WTC11 (cell line): ENCODE measurements at regions not wholly inside any gene's neighbourhood (a gene's known extent, or its start where the extent isn't known, plus 50 kb on each side); places are given as distances from the start of the nearest gene placed in this dataset.

Source experiments
- ATAC-seq: fragments of 200-7000 bp; cut with Tn5 transposase; 2 replicates; pipeline ENCODE4 v1.10.0; 2021; ENCODE audit warnings: mild to moderate bottlenecking, moderate library complexity
- CTCF ChIA-PET: fragments of 300-600 bp; sonication (Branson Sonifier 250); formaldehyde crosslinking; loops from one replicate; lab custom pipeline; 2021; ENCODE audit warnings: antibody characterized with exemption; lab: Charles Lee
- POLR2A ChIA-PET: fragments of 350-600 bp; sonication (Branson Sonifier 250); formaldehyde crosslinking; loops from one replicate; lab custom pipeline; 2021; ENCODE audit warnings: antibody characterized with exemption; lab: Charles Lee
- DNase-seq: peaks from one replicate; pipeline ENCODE4 v3.0.0; 2021; ENCODE audit warnings: low spot score
- H3K27ac Mint-ChIP-seq: 2 replicates; pipeline ENCODE4 v1.8.0; 2021; ENCODE audit warnings: mixed read lengths
- H3K27me3 Mint-ChIP-seq: 2 replicates; pipeline ENCODE4 v1.8.0; 2021; ENCODE audit warnings: low read depth, mild to moderate bottlenecking, moderate library complexity, mixed read lengths
- H3K36me3 Mint-ChIP-seq: 2 replicates; pipeline ENCODE4 v1.8.0; 2021; ENCODE audit warnings: mixed read lengths
- H3K4me1 Mint-ChIP-seq: 2 replicates; pipeline ENCODE4 v1.8.0; 2022; ENCODE audit warnings: mixed read lengths
- H3K4me3 Mint-ChIP-seq: 2 replicates; pipeline ENCODE4 v1.8.0; 2021; ENCODE audit warnings: mild to moderate bottlenecking, moderate library complexity, mixed read lengths
- H3K9me3 Mint-ChIP-seq: 2 replicates; pipeline ENCODE4 v1.8.0; 2021; ENCODE audit warnings: mixed read lengths
- ATF3 ChIP-seq: sonication (generic); formaldehyde crosslinking; conservative IDR thresholded peaks from 2 replicates; pipeline ENCODE4 v1.8.1; 2022; ENCODE audit warnings: mild to moderate bottlenecking, missing genetic modification reagents
- CREB1 ChIP-seq: sonication (generic); formaldehyde crosslinking; IDR thresholded peaks from 2 replicates; pipeline ENCODE4 v1.8.0; 2023; ENCODE audit warnings: mild to moderate bottlenecking, missing genetic modification reagents
- ETV6 ChIP-seq: sonication (generic); formaldehyde crosslinking; IDR thresholded peaks from 2 replicates; pipeline ENCODE4 v1.8.1; 2022; ENCODE audit warnings: mild to moderate bottlenecking, missing genetic modification reagents
- FOXK1 ChIP-seq: sonication (generic); formaldehyde crosslinking; IDR thresholded peaks from 2 replicates; pipeline ENCODE4 v1.8.0; 2022; ENCODE audit warnings: mild to moderate bottlenecking, moderate library complexity, missing genetic modification reagents
- FOXP1 ChIP-seq: sonication (generic); formaldehyde crosslinking; IDR thresholded peaks from 2 replicates; pipeline ENCODE4 v1.8.0; 2022; ENCODE audit warnings: missing genetic modification reagents, mild to moderate bottlenecking, moderate library complexity, borderline replicate concordance
- MLX ChIP-seq: sonication (generic); formaldehyde crosslinking; IDR thresholded peaks from 2 replicates; pipeline ENCODE4 v1.8.1; 2023; ENCODE audit warnings: mild to moderate bottlenecking, missing genetic modification reagents, moderate library complexity
- MXD4 ChIP-seq: fragments of 250-450 bp; sonication (Bioruptor Pico); IDR thresholded peaks from 2 replicates; pipeline ENCODE4 v1.8.0; 2021; ENCODE audit warnings: mild to moderate bottlenecking, moderate library complexity, borderline replicate concordance
- NFATC4 ChIP-seq: fragments of 250-450 bp; sonication (Bioruptor Pico); IDR thresholded peaks from 2 replicates; pipeline ENCODE4 v1.9.0; 2021; ENCODE audit warnings: mild to moderate bottlenecking
- SMAD4 ChIP-seq: sonication (generic); formaldehyde crosslinking; IDR thresholded peaks from 2 replicates; pipeline ENCODE4 v1.8.0; 2022; ENCODE audit warnings: mild to moderate bottlenecking, missing genetic modification reagents
- TEAD1 ChIP-seq: sonication (generic); formaldehyde crosslinking; IDR thresholded peaks from 2 replicates; pipeline ENCODE4 v1.8.0; 2022; ENCODE audit warnings: mild to moderate bottlenecking, missing genetic modification reagents
- TEAD4 ChIP-seq: sonication (generic); formaldehyde crosslinking; IDR thresholded peaks from 2 replicates; pipeline ENCODE4 v1.8.0; 2022; ENCODE audit warnings: mild to moderate bottlenecking, missing genetic modification reagents
- TP53 ChIP-seq: sonication (generic); formaldehyde crosslinking; IDR thresholded peaks from 2 replicates; pipeline ENCODE4 v1.8.1; 2023; ENCODE audit warnings: mild to moderate bottlenecking, missing genetic modification reagents
- ZNF232 ChIP-seq: sonication (generic); formaldehyde crosslinking; IDR thresholded peaks from 2 replicates; pipeline ENCODE4 v1.8.0; 2022; ENCODE audit warnings: mild to moderate bottlenecking, missing genetic modification reagents
- ZNF671 ChIP-seq: fragments of 250-450 bp; sonication (Bioruptor Pico); IDR thresholded peaks from 2 replicates; pipeline ENCODE4 v1.8.0; 2021; ENCODE audit warnings: mild to moderate bottlenecking
- TF ChIP-seq, protein P1 (sequence below): sonication (generic); formaldehyde crosslinking; IDR thresholded peaks from 2 replicates; pipeline ENCODE4 v1.8.1; 2022; ENCODE audit warnings: mild to moderate bottlenecking, moderate library complexity, missing genetic modification reagents
- TF ChIP-seq, protein P2 (sequence below): fragments of 250-450 bp; sonication (Bioruptor Pico); IDR thresholded peaks from 2 replicates; pipeline ENCODE4 v2.1.2; 2022; ENCODE audit warnings: mild to moderate bottlenecking, moderate library complexity
- TF ChIP-seq, protein P3 (sequence below): fragments of 250-450 bp; sonication (Bioruptor Pico); conservative IDR thresholded peaks from 2 replicates; pipeline ENCODE4 v1.9.0; 2021; ENCODE audit warnings: mild to moderate bottlenecking
- TF ChIP-seq, protein P4 (sequence below): sonication (generic); formaldehyde crosslinking; IDR thresholded peaks from 2 replicates; pipeline ENCODE4 v1.8.0; 2022; ENCODE audit warnings: mild to moderate bottlenecking, missing genetic modification reagents
- TF ChIP-seq, protein P5 (sequence below): sonication (generic); formaldehyde crosslinking; IDR thresholded peaks from 2 replicates; pipeline ENCODE4 v1.8.1; 2022; ENCODE audit warnings: mild to moderate bottlenecking, missing genetic modification reagents, moderate library complexity, borderline replicate concordance

- Mint-ChIP-seq H3K4me1 (peaks cover 42% of the 10 kb centered on the region), H3K4me3 (no peak overlapping the region), H3K9me3 (peaks cover 4% of the 10 kb centered on the region; the same call in 1 of the 2 replicates), H3K36me3 (no peaks in the 10 kb centered on the region; the same call in 1 of the 2 replicates), H3K27ac (no peak overlapping the region), H3K27me3 (peaks cover 22% of the 10 kb centered on the region)
- ATAC-seq, result no peak
- TF ChIP-seq, protein P1, sequence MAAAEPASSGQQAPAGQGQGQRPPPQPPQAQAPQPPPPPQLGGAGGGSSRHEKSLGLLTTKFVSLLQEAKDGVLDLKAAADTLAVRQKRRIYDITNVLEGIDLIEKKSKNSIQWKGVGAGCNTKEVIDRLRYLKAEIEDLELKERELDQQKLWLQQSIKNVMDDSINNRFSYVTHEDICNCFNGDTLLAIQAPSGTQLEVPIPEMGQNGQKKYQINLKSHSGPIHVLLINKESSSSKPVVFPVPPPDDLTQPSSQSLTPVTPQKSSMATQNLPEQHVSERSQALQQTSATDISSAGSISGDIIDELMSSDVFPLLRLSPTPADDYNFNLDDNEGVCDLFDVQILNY (CRISPR knock-in tag), result no peak
- TF ChIP-seq TEAD1 (CRISPR knock-in tag), result no peak
- TF ChIP-seq ETV6 (CRISPR knock-in tag), result no peak
- no peak for TF ChIP-seq NFATC4 (CRISPR knock-in tag)
- no peak for TF ChIP-seq ZNF232 (CRISPR knock-in tag)
- TF ChIP-seq SMAD4, result no peak
- no peak for TF ChIP-seq FOXP1 (CRISPR knock-in tag)
- TF ChIP-seq MXD4 (CRISPR knock-in tag), result no peak
- TF ChIP-seq FOXK1, result no peak
- no peak for TF ChIP-seq ATF3 (CRISPR knock-in tag)
- no peak for TF ChIP-seq MLX (CRISPR knock-in tag)
- TF ChIP-seq, protein P2, sequence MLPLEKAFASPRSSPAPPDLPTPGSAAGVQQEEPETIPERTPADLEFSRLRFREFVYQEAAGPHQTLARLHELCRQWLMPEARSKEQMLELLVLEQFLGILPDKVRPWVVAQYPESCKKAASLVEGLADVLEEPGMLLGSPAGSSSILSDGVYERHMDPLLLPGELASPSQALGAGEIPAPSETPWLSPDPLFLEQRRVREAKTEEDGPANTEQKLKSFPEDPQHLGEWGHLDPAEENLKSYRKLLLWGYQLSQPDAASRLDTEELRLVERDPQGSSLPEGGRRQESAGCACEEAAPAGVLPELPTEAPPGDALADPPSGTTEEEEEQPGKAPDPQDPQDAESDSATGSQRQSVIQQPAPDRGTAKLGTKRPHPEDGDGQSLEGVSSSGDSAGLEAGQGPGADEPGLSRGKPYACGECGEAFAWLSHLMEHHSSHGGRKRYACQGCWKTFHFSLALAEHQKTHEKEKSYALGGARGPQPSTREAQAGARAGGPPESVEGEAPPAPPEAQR (CRISPR knock-in tag), result no peak
- no peak for TF ChIP-seq ZNF671 (CRISPR knock-in tag)
- no peak for TF ChIP-seq TEAD4
- TF ChIP-seq, protein P3, sequence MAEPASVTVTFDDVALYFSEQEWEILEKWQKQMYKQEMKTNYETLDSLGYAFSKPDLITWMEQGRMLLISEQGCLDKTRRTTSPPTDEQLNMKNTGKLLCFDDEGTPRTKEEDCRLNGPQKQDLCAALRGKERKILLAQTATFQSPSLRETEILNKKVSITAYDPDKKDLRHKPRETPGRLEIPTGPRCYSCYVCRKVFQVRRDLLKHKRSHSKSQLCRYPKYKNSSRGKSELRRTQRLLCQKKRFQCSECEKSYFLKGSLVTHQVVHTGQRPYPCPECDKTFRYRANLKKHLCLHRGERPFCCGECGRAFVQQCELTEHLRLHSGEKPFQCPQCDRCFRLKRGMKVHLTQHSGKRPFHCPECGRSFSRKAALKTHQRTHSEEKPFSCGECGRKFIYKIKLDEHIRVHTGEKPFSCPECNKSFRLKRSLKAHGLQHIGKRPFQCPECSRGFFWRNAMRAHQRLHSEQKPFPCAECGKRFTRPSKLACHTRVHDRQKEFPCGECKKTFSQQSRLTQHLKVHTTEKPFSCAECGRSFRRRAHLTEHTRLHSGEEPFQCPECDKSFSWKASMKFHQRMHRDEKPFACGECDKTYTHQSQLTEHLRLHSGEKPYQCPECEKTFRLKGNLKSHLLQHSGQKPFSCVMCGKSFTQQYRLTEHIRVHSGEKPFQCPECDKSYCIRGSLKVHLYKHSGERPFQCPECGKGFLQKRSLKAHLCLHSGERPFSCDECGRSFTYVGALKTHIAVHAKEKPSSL (CRISPR knock-in tag), result no peak
- TF ChIP-seq TP53 (CRISPR knock-in tag), result no peak
- TF ChIP-seq, protein P4, sequence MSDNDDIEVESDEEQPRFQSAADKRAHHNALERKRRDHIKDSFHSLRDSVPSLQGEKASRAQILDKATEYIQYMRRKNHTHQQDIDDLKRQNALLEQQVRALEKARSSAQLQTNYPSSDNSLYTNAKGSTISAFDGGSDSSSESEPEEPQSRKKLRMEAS (CRISPR knock-in tag), result no peak
- CTCF ChIA-PET, result no interaction called here
- no peak for DNase-seq
- POLR2A ChIA-PET, result no interaction called here
Measured at GRCh38 chr1:185532856-185533255, 201.3 kb upstream of the HMCN1 start.

- ATAC-seq (peak; percentile 75), DNase-seq (no peak)
- ChIA-PET CTCF (no interaction called here), POLR2A (no interaction called here)
- TF ChIP-seq, protein P5, sequence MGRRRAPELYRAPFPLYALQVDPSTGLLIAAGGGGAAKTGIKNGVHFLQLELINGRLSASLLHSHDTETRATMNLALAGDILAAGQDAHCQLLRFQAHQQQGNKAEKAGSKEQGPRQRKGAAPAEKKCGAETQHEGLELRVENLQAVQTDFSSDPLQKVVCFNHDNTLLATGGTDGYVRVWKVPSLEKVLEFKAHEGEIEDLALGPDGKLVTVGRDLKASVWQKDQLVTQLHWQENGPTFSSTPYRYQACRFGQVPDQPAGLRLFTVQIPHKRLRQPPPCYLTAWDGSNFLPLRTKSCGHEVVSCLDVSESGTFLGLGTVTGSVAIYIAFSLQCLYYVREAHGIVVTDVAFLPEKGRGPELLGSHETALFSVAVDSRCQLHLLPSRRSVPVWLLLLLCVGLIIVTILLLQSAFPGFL (CRISPR knock-in tag), result no peak
- TF ChIP-seq TEAD1 (CRISPR knock-in tag), result peak; percentile 49; the same call in 1 of the 2 replicates
- TF ChIP-seq CREB1 (CRISPR knock-in tag), result no peak
- 0 out of 2 replicates have a peak, but pooled peaks have one; percentile 15 for TF ChIP-seq ETV6 (CRISPR knock-in tag)
- Mint-ChIP-seq H3K36me3 (no peaks in the 10 kb centered on the region; the same call in 1 of the 2 replicates), H3K4me1 (peaks cover 32% of the 10 kb centered on the region), H3K4me3 (no peak overlapping the region), H3K9me3 (peaks cover 6% of the 10 kb centered on the region), H3K27ac (peak overlapping the region; percentile 16), H3K27me3 (peaks cover 22% of the 10 kb centered on the region)
Measured at GRCh38 chr1:185531838-185532237, 202.4 kb upstream of the HMCN1 start.
